Stomach (tissue), 4 donors: ENCODE measurements at regions not wholly inside any gene's neighbourhood (a gene's known extent, or its start where the extent isn't known, plus 50 kb on each side); places are given as distances from the start of the nearest gene placed in this dataset.

Experiments used
- EP300 ChIP-seq: sonication (generic); formaldehyde crosslinking; IDR thresholded peaks from one replicate; pipeline ENCODE4 v1.6.1; 2017; ENCODE audit warnings: antibody characterized with exemption
- POLR2A ChIP-seq, 4 donors: fragments of 450-650 bp; IDR thresholded peaks; one replicate each; pipeline ENCODE4 v1.6.1; 2016; ENCODE audit warnings: antibody characterized with exemption in 4 of 4, control low read depth in 2 of 4, mild to moderate bottlenecking in 1 of 4, moderate library complexity in 1 of 4
- POLR2AphosphoS5 ChIP-seq, 3 donors: sonication (generic); formaldehyde crosslinking; IDR thresholded peaks; one replicate each; pipeline ENCODE4 v1.6.1; 2016; ENCODE audit warnings: antibody characterized with exemption in 3 of 3
- TF ChIP-seq, protein P1 (sequence below), 7 experiments: fragments of 450-650 bp in 4 of 7; fragments of 200-600 bp in 3 of 7; sonication (generic) in 3 of 7; IDR thresholded peaks; one replicate each; pipeline ENCODE4 v1.5.1; 2016 to 2019; ENCODE audit warnings: antibody characterized with exemption in 7 of 7, control low read depth in 2 of 7, mild to moderate bottlenecking in 1 of 7

GRCh38 chrX:138485767-138486166 is 225.8 kb downstream of the FGF13 start:
- TF ChIP-seq, protein P1, sequence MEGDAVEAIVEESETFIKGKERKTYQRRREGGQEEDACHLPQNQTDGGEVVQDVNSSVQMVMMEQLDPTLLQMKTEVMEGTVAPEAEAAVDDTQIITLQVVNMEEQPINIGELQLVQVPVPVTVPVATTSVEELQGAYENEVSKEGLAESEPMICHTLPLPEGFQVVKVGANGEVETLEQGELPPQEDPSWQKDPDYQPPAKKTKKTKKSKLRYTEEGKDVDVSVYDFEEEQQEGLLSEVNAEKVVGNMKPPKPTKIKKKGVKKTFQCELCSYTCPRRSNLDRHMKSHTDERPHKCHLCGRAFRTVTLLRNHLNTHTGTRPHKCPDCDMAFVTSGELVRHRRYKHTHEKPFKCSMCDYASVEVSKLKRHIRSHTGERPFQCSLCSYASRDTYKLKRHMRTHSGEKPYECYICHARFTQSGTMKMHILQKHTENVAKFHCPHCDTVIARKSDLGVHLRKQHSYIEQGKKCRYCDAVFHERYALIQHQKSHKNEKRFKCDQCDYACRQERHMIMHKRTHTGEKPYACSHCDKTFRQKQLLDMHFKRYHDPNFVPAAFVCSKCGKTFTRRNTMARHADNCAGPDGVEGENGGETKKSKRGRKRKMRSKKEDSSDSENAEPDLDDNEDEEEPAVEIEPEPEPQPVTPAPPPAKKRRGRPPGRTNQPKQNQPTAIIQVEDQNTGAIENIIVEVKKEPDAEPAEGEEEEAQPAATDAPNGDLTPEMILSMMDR (IDR thresholded peaks at IDR 0.05), result no peak
- TF ChIP-seq POLR2A (IDR thresholded peaks at IDR 0.05) (no peak), EP300 (no peak), POLR2AphosphoS5 (IDR thresholded peaks at IDR 0.05) (no peak)
